Central memory CD8-positive, alpha-beta T cell (primary cell): ENCODE measurements at regions not wholly inside any gene's neighbourhood (a gene's known extent, or its start where the extent isn't known, plus 50 kb on each side); places are given as distances from the start of the nearest gene placed in this dataset.
"Not testable (repeated sequence)": the region's sequence is repeated elsewhere in the genome, so short reads cannot be mapped to it uniquely, and the experiment has no call there.

Experiments
- ATAC-seq: fragments of 150-1000 bp; cut with Tn5 transposase; replicated peaks from 2 replicates; pipeline ENCODE4 v1.10.0; 2022; ENCODE audit warnings: mild to moderate bottlenecking, moderate FRiP score, moderate number of reproducible peaks; ENCODE audit not compliant: poor library complexity, severe bottlenecking; ENCODE audit errors: extremely low read depth
- DNase-seq, 2 donors: peaks; one replicate each; pipeline ENCODE4 v3.0.0; 2021; ENCODE audit warnings: low spot score in 2 of 2
- H3K27ac Mint-ChIP-seq: one replicate; pipeline ENCODE4 v1.8.0; 2022; ENCODE audit warnings: low read depth, mild to moderate bottlenecking, moderate library complexity, mixed read lengths
- H3K27me3 Mint-ChIP-seq: one replicate; pipeline ENCODE4 v1.8.0; 2022; ENCODE audit warnings: mixed read lengths
- H3K36me3 Mint-ChIP-seq: one replicate; pipeline ENCODE4 v1.8.0; 2022; ENCODE audit warnings: mild to moderate bottlenecking, moderate library complexity, mixed read lengths; ENCODE audit not compliant: insufficient read depth
- H3K4me1 Mint-ChIP-seq: one replicate; pipeline ENCODE4 v1.8.0; 2022; ENCODE audit warnings: mixed read lengths
- H3K4me3 Mint-ChIP-seq: one replicate; pipeline ENCODE4 v1.8.0; 2022; ENCODE audit warnings: mild to moderate bottlenecking, moderate library complexity, mixed read lengths
- H3K9me3 Mint-ChIP-seq: one replicate; pipeline ENCODE4 v1.8.0; 2022; ENCODE audit warnings: mixed read lengths

- Mint-ChIP-seq H3K4me3 (no peak overlapping the region), H3K4me1 (no peaks in the 10 kb centered on the region), H3K9me3 (peaks cover 6% of the 10 kb centered on the region), H3K27ac (no peak overlapping the region), H3K36me3 (no peaks in the 10 kb centered on the region), H3K27me3 (no peaks in the 10 kb centered on the region)
- ATAC-seq (no peak), DNase-seq (no peak)
These were observed 373.3 kb upstream of the FAM174A start for GRCh38 chr5:100161868-100162267.

GRCh38 chr5:100157066-100157465, 378.1 kb upstream of the FAM174A start:
- DNase-seq: no peak
- peaks cover 11% of the 10 kb centered on the region for H3K9me3 Mint-ChIP-seq
- H3K4me3 Mint-ChIP-seq: no peak overlapping the region
- no peaks in the 10 kb centered on the region for H3K4me1 Mint-ChIP-seq
- ATAC-seq: no peak
- H3K36me3 Mint-ChIP-seq: no peaks in the 10 kb centered on the region
- H3K27ac Mint-ChIP-seq: no peak overlapping the region
- H3K27me3 Mint-ChIP-seq: no peaks in the 10 kb centered on the region

- no peak overlapping the region for H3K4me3 Mint-ChIP-seq
- no peaks in the 10 kb centered on the region for H3K9me3 Mint-ChIP-seq
- H3K36me3 Mint-ChIP-seq: no peaks in the 10 kb centered on the region
- no peak overlapping the region for H3K27ac Mint-ChIP-seq
- ATAC-seq (no peak), DNase-seq (no peak)
- no peaks in the 10 kb centered on the region for H3K4me1 Mint-ChIP-seq
- H3K27me3 Mint-ChIP-seq: no peaks in the 10 kb centered on the region
These were observed 386.9 kb upstream of the FAM174A start for GRCh38 chr5:100148239-100148638.

GRCh38 chr5:100142607-100143006, 392.6 kb upstream of the FAM174A start:
- Mint-ChIP-seq H3K27me3 (no peaks in the 10 kb centered on the region), H3K4me3 (no peak overlapping the region), H3K9me3 (peaks cover 9% of the 10 kb centered on the region), H3K27ac (no peak overlapping the region), H3K4me1 (no peaks in the 10 kb centered on the region), H3K36me3 (peaks cover 1% of the 10 kb centered on the region)
- DNase-seq (no peak), ATAC-seq (no peak)

- Mint-ChIP-seq H3K27me3 (no peaks in the 10 kb centered on the region), H3K4me1 (no peaks in the 10 kb centered on the region), H3K36me3 (no peaks in the 10 kb centered on the region), H3K4me3 (no peak overlapping the region), H3K9me3 (peaks cover 12% of the 10 kb centered on the region), H3K27ac (no peak overlapping the region)
- ATAC-seq: no peak
- DNase-seq: no peak
These were observed 404.0 kb upstream of the FAM174A start for GRCh38 chr5:100131161-100131560.

- Mint-ChIP-seq H3K27ac (no peak overlapping the region), H3K27me3 (no peaks in the 10 kb centered on the region), H3K36me3 (no peaks in the 10 kb centered on the region), H3K9me3 (peaks cover 12% of the 10 kb centered on the region), H3K4me1 (no peaks in the 10 kb centered on the region), H3K4me3 (no peak overlapping the region)
- DNase-seq: no peak
- no peak for ATAC-seq
These were observed 404.9 kb upstream of the FAM174A start for GRCh38 chr5:100130307-100130706.

GRCh38 chr5:100119903-100120302, 415.3 kb upstream of the FAM174A start:
- no peaks in the 10 kb centered on the region for H3K4me1 Mint-ChIP-seq
- ATAC-seq (no peak), DNase-seq (no peak)
- no peaks in the 10 kb centered on the region for H3K36me3 Mint-ChIP-seq
- H3K9me3 Mint-ChIP-seq: no peaks in the 10 kb centered on the region
- H3K27ac Mint-ChIP-seq: no peak overlapping the region
- H3K27me3 Mint-ChIP-seq: no peaks in the 10 kb centered on the region
- H3K4me3 Mint-ChIP-seq: no peak overlapping the region

GRCh38 chr5:100110497-100110896, 424.7 kb upstream of the FAM174A start:
- no peak for DNase-seq
- H3K4me1 Mint-ChIP-seq: no peaks in the 10 kb centered on the region
- no peak overlapping the region for H3K4me3 Mint-ChIP-seq
- no peaks in the 10 kb centered on the region for H3K36me3 Mint-ChIP-seq
- peaks cover 17% of the 10 kb centered on the region for H3K9me3 Mint-ChIP-seq
- H3K27ac Mint-ChIP-seq: no peak overlapping the region
- no peaks in the 10 kb centered on the region for H3K27me3 Mint-ChIP-seq
- ATAC-seq: no peak

- H3K9me3 Mint-ChIP-seq: peaks cover 17% of the 10 kb centered on the region
- H3K4me1 Mint-ChIP-seq: no peaks in the 10 kb centered on the region
- no peak overlapping the region for H3K27ac Mint-ChIP-seq
- H3K36me3 Mint-ChIP-seq: no peaks in the 10 kb centered on the region
- H3K27me3 Mint-ChIP-seq: no peaks in the 10 kb centered on the region
- no peak overlapping the region for H3K4me3 Mint-ChIP-seq
- no peak for ATAC-seq
- DNase-seq: no peak
These were observed 426.3 kb upstream of the FAM174A start for GRCh38 chr5:100108883-100109282.

- not testable (repeated sequence) for DNase-seq, H3K27me3 Mint-ChIP-seq, ATAC-seq, H3K27ac Mint-ChIP-seq, H3K4me1 Mint-ChIP-seq, H3K36me3 Mint-ChIP-seq, H3K4me3 Mint-ChIP-seq, H3K9me3 Mint-ChIP-seq
These were observed 431.5 kb upstream of the FAM174A start for GRCh38 chr5:100103592-100104119.

GRCh38 chr5:100101466-100101865, 433.7 kb upstream of the FAM174A start:
- not testable (repeated sequence) for H3K4me1 Mint-ChIP-seq, H3K4me3 Mint-ChIP-seq, H3K36me3 Mint-ChIP-seq, ATAC-seq, DNase-seq, H3K27ac Mint-ChIP-seq, H3K27me3 Mint-ChIP-seq, H3K9me3 Mint-ChIP-seq

- H3K36me3 Mint-ChIP-seq, H3K27ac Mint-ChIP-seq, H3K27me3 Mint-ChIP-seq, ATAC-seq, DNase-seq, H3K4me3 Mint-ChIP-seq, H3K9me3 Mint-ChIP-seq, H3K4me1 Mint-ChIP-seq: not testable (repeated sequence)
These were observed 438.8 kb upstream of the FAM174A start for GRCh38 chr5:100096328-100096727.

- not testable (repeated sequence) for H3K4me3 Mint-ChIP-seq, DNase-seq, H3K27me3 Mint-ChIP-seq, H3K27ac Mint-ChIP-seq, H3K36me3 Mint-ChIP-seq, H3K9me3 Mint-ChIP-seq, H3K4me1 Mint-ChIP-seq, ATAC-seq
These were observed 454.5 kb upstream of the FAM174A start for GRCh38 chr5:100080703-100081102.

- not testable (repeated sequence) for H3K4me3 Mint-ChIP-seq, H3K9me3 Mint-ChIP-seq, H3K27ac Mint-ChIP-seq, H3K27me3 Mint-ChIP-seq, ATAC-seq, H3K36me3 Mint-ChIP-seq, H3K4me1 Mint-ChIP-seq, DNase-seq
These were observed 456.0 kb upstream of the FAM174A start for GRCh38 chr5:100079163-100079562.
